OCI-LY7 (cell line): ENCODE measurements at regions not wholly inside any gene's neighbourhood (a gene's known extent, or its start where the extent isn't known, plus 50 kb on each side); places are given as distances from the start of the nearest gene placed in this dataset.

Experiments used
- EZH2phosphoT487 ChIP-seq: fragments of 200-600 bp; sonication (generic); IDR thresholded peaks from 2 replicates; pipeline ENCODE4 v1.6.1; 2018; ENCODE audit warnings: low read depth, borderline replicate concordance, mild to moderate bottlenecking, mixed run types, antibody characterized with exemption, low read length, moderate library complexity, mixed read lengths
- TF ChIP-seq, protein P1 (sequence below): fragments of 200-600 bp; sonication (generic); conservative IDR thresholded peaks from 2 replicates; pipeline ENCODE4 v1.5.1; 2014; ENCODE audit warnings: mild to moderate bottlenecking, antibody characterized with exemption, low read length, moderate library complexity, mixed read lengths

DNA sequence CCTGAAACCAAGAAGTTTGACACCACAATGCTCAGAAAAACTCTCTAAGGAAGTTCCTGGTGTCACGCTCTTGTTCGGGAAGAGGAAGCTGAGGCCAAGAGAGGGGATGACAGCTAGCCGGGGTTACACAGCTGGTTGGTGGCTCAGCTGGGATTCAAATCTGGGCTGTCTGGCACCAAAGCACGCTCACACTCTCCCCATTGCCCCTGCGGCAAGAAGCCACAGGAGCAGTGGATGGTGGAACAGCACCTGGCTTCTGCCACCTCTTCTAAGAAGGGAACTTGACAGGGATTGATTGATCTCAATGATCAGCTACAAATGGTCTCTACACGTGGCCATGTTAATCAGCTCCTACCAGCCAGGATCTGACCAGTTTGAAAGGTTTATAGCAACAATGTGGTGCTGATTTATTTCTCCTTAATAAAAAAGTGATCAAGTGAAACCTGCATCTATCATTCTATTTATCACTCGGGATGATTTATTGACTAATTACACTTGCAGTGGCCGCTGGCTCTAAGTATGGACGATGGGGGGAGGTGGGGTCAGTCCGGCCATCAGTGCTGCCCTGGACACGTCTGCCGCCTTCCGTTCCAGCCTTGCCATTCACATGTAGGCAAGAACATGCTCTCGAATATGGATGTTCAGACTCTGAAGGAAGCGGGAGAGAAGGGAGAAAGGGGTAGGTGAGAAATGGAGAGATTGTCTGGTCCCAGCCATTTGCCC, 71.9 kb upstream of the TOP1 start:
- TF ChIP-seq, protein P1, sequence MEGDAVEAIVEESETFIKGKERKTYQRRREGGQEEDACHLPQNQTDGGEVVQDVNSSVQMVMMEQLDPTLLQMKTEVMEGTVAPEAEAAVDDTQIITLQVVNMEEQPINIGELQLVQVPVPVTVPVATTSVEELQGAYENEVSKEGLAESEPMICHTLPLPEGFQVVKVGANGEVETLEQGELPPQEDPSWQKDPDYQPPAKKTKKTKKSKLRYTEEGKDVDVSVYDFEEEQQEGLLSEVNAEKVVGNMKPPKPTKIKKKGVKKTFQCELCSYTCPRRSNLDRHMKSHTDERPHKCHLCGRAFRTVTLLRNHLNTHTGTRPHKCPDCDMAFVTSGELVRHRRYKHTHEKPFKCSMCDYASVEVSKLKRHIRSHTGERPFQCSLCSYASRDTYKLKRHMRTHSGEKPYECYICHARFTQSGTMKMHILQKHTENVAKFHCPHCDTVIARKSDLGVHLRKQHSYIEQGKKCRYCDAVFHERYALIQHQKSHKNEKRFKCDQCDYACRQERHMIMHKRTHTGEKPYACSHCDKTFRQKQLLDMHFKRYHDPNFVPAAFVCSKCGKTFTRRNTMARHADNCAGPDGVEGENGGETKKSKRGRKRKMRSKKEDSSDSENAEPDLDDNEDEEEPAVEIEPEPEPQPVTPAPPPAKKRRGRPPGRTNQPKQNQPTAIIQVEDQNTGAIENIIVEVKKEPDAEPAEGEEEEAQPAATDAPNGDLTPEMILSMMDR = no peak
- no peak for TF ChIP-seq EZH2phosphoT487
